OCI-LY1 (cell line): ENCODE measurements at regions not wholly inside any gene's neighbourhood (a gene's known extent, or its start where the extent isn't known, plus 50 kb on each side); places are given as distances from the start of the nearest gene placed in this dataset.

ENCODE experiments used
- EZH2 ChIP-seq: fragments of 200-600 bp; sonication (generic), shearing (Covaris generic); IDR thresholded peaks from 2 replicates; pipeline ENCODE4 v1.8.0; 2017; ENCODE audit warnings: borderline replicate concordance, mixed run types, mild to moderate bottlenecking, antibody characterized with exemption, low read length, moderate library complexity, mixed read lengths
- TF ChIP-seq, protein P1 (sequence below): fragments of 200-600 bp; sonication (generic), shearing (Covaris generic); IDR thresholded peaks from 2 replicates; pipeline ENCODE4 v1.5.1; 2017; ENCODE audit warnings: mild to moderate bottlenecking, antibody characterized with exemption, low read length, moderate library complexity, mixed read lengths

DNA sequence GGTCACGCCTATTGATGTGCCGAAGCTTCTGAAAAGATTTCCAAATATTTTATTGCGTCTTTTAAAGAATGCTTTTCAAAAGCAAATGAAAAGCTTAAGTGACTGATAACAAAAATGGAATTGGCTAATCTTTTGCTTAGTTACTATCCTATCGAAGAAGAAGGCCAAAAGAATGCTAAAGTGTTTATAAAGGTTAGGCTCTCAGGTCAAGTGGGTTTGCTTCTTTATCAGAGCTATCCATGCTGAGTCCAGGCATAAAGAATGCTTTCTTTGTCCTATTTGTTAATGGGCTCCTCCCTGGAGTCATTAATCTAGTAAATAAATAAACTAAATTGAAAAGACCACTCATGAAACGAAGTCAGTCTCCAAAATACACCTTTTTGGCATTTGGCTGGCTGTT is 133.4 kb upstream of the LYPLAL1 start:
- TF ChIP-seq, protein P1, sequence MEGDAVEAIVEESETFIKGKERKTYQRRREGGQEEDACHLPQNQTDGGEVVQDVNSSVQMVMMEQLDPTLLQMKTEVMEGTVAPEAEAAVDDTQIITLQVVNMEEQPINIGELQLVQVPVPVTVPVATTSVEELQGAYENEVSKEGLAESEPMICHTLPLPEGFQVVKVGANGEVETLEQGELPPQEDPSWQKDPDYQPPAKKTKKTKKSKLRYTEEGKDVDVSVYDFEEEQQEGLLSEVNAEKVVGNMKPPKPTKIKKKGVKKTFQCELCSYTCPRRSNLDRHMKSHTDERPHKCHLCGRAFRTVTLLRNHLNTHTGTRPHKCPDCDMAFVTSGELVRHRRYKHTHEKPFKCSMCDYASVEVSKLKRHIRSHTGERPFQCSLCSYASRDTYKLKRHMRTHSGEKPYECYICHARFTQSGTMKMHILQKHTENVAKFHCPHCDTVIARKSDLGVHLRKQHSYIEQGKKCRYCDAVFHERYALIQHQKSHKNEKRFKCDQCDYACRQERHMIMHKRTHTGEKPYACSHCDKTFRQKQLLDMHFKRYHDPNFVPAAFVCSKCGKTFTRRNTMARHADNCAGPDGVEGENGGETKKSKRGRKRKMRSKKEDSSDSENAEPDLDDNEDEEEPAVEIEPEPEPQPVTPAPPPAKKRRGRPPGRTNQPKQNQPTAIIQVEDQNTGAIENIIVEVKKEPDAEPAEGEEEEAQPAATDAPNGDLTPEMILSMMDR = no peak
- TF ChIP-seq EZH2 = no peak
